Endothelial cell of umbilical vein (primary cell): ENCODE measurements at regions not wholly inside any gene's neighbourhood (a gene's known extent, or its start where the extent isn't known, plus 50 kb on each side); places are given as distances from the start of the nearest gene placed in this dataset.

Experiments used
- BruUV-seq: library from RNA; stranded (reverse); fragments of 400-500 nt; replicated peaks from 2 replicates; lab custom pipeline; 2021; lab: Mats Ljungman, UMichigan
- CTCF ChIA-PET: fragments of 300-600, 350-600 bp; sonication (Branson Sonifier 250); formaldehyde crosslinking; loops from one replicate; lab custom pipeline; 2021; ENCODE audit warnings: antibody characterized with exemption, inconsistent platforms; lab: Charles Lee
- POLR2A ChIA-PET: fragments of 300-600, 350-600 bp; sonication (Branson Sonifier 250); formaldehyde crosslinking; loops from one replicate; lab custom pipeline; 2021; ENCODE audit warnings: antibody characterized with exemption, inconsistent platforms; lab: Charles Lee
- DNase-seq: peaks from one replicate; pipeline ENCODE4 v3.0.0-alpha.2; 2011; ENCODE audit warnings: low read depth, low spot score
- FAIRE-seq: peaks from 2 replicates; lab custom pipeline; 2011; peaks lifted over from hg19 to GRCh38; lab: Jason Lieb, UNC
- H2AFZ ChIP-seq: 2 replicates; pipeline ENCODE4 v1.6.0; 2012; ENCODE audit warnings: low read depth, low read length, control low read depth, inconsistent platforms
- H3K27ac ChIP-seq: 2 replicates; pipeline ENCODE4 v1.5.1; 2011; ENCODE audit warnings: low read depth, mild to moderate bottlenecking, control low read depth, low read length, moderate library complexity; ENCODE audit not compliant: insufficient read depth
- H3K27me3 ChIP-seq, 2 experiments: 2 replicates each; pipeline versions ENCODE4 v1.6.0 to v1.6.1; 2011; ENCODE audit warnings: low read length in 2 of 2, mixed read lengths in 1 of 2; ENCODE audit not compliant: control insufficient read depth in 2 of 2, insufficient read depth in 2 of 2
- H3K36me3 ChIP-seq, 2 experiments: 2 replicates in 1 of 2; 3 replicates in 1 of 2; pipeline ENCODE4 v1.5.1; 2011; ENCODE audit warnings: low read length in 2 of 2, mild to moderate bottlenecking in 1 of 2, moderate library complexity in 1 of 2; ENCODE audit not compliant: control insufficient read depth in 2 of 2, insufficient read depth in 2 of 2; ENCODE audit errors: extremely low read depth in 1 of 2
- H3K4me1 ChIP-seq: 3 replicates; pipeline ENCODE4 v1.5.1; 2011; ENCODE audit warnings: mild to moderate bottlenecking, low read length; ENCODE audit not compliant: control insufficient read depth, insufficient read depth; ENCODE audit errors: extremely low read depth
- H3K4me2 ChIP-seq: 2 replicates; pipeline ENCODE4 v1.6.1; 2011; ENCODE audit warnings: low read length, control low read depth, mixed read lengths; ENCODE audit not compliant: insufficient read depth
- H3K4me3 ChIP-seq, 3 experiments: fragments of 200-600 bp in 1 of 3; sonication (generic), shearing (Covaris generic) in 1 of 3; replicated peaks in 1 of 3; 2 replicates each; pipeline ENCODE4 v1.5.1; 2011 to 2016; ENCODE audit warnings: control low read depth in 3 of 3, low read length in 3 of 3, mild to moderate bottlenecking in 2 of 3, inconsistent platforms in 1 of 3, low read depth in 1 of 3, moderate library complexity in 1 of 3; ENCODE audit not compliant: insufficient read depth in 1 of 3
- H3K79me2 ChIP-seq: 2 replicates; pipeline ENCODE4 v1.6.0; 2012; ENCODE audit warnings: low read length, inconsistent platforms; ENCODE audit not compliant: control insufficient read depth, insufficient read depth
- H3K9ac ChIP-seq: replicated peaks from 2 replicates; pipeline ENCODE3; 2011; ENCODE audit warnings: low read length, control low read depth; ENCODE audit not compliant: insufficient read depth; ENCODE audit errors: extremely low read depth
- H3K9me1 ChIP-seq: replicated peaks from 3 replicates; pipeline ENCODE4 v1.6.0; 2011; ENCODE audit warnings: mild to moderate bottlenecking, low read length; ENCODE audit not compliant: control insufficient read depth, insufficient read depth; ENCODE audit errors: extremely low read depth
- H3K9me3 ChIP-seq: replicated peaks from 2 replicates; pipeline ENCODE4 v1.5.1; 2012; ENCODE audit warnings: low read length, inconsistent platforms; ENCODE audit not compliant: control insufficient read depth, insufficient read depth
- H4K20me1 ChIP-seq: replicated peaks from 2 replicates; pipeline ENCODE3; 2011; ENCODE audit warnings: mild to moderate bottlenecking, low read length; ENCODE audit not compliant: control insufficient read depth, insufficient read depth; ENCODE audit errors: extremely low read depth
- CTCF ChIP-seq, 2 donors: IDR thresholded peaks; 1 replicate in 1 of 2; 2 replicates in 1 of 2; pipeline ENCODE4 v1.5.1; 2011; ENCODE audit warnings: low read length in 2 of 2, mild to moderate bottlenecking in 2 of 2, moderate library complexity in 2 of 2, control low read depth in 1 of 2, inconsistent platforms in 1 of 2, low read depth in 1 of 2; ENCODE audit not compliant: insufficient read depth in 1 of 2; ENCODE audit errors: extremely low read depth in 1 of 2
- FOS ChIP-seq: IDR thresholded peaks from 2 replicates; pipeline ENCODE4 v1.6.1; 2011; ENCODE audit warnings: mild to moderate bottlenecking, low read length, moderate library complexity, borderline replicate concordance; ENCODE audit not compliant: insufficient read depth
- GATA2 ChIP-seq: IDR thresholded peaks from 2 replicates; pipeline ENCODE4 v1.7.0; 2011; ENCODE audit warnings: low read depth, mild to moderate bottlenecking, moderate library complexity, mixed read lengths, low read length; ENCODE audit not compliant: insufficient read length, insufficient read depth
- JUN ChIP-seq: IDR thresholded peaks from 2 replicates; pipeline ENCODE4 v1.6.1; 2011; ENCODE audit warnings: borderline replicate concordance, low read depth; ENCODE audit not compliant: insufficient read length, insufficient read depth
- MAX ChIP-seq: IDR thresholded peaks from 2 replicates; pipeline ENCODE4 v1.6.1; 2011; ENCODE audit not compliant: insufficient read depth, insufficient read length
- MYC ChIP-seq: IDR thresholded peaks from one replicate; pipeline ENCODE4 v1.6.1; 2011; ENCODE audit warnings: mild to moderate bottlenecking, low read depth, low read length
- POLR2A ChIP-seq: IDR thresholded peaks from 2 replicates; pipeline ENCODE4 v1.6.1; 2012; ENCODE audit warnings: low read depth, mild to moderate bottlenecking, control low read depth, low read length
- POLR2AphosphoS5 ChIP-seq: IDR thresholded peaks from 2 replicates; pipeline ENCODE4 v1.6.1; 2012; ENCODE audit warnings: low read depth, mild to moderate bottlenecking, control low read depth, low read length, moderate library complexity; ENCODE audit not compliant: insufficient read depth
- dilution Hi-C: fragments of 300-500 bp; cut with MboI; formaldehyde crosslinking; loops from one replicate; pipeline ENCODE4 v1.15.0; 2019; ENCODE audit warnings: low sequenced_read_pairs; ENCODE audit not compliant: extremely low pct_ligation_motif_present
- intact Hi-C: fragments of 100-400 bp; cut with micrococcal nuclease; formaldehyde crosslinking; loops from one replicate; pipeline ENCODE4 v1.10.0; 2022

GRCh38 chr6:76886900-76887299 lies 576.4 kb downstream of the HTR1B start:
- intact Hi-C loops = no loop called here
- dilution Hi-C loops = no loop called here
- Histone ChIP-seq H3K27ac (no peak overlapping the region), H3K9me1 (no peaks in the 10 kb centered on the region), H4K20me1 (no peaks in the 10 kb centered on the region), H3K4me3 (no peak overlapping the region), H3K79me2 (no peaks in the 10 kb centered on the region), H3K9ac (no peak overlapping the region), H3K4me2 (no peak overlapping the region), H3K4me1 (no peaks in the 10 kb centered on the region), H3K27me3 (no peaks in the 10 kb centered on the region), H3K36me3 (no peaks in the 10 kb centered on the region), H2AFZ (no peak overlapping the region), H3K9me3 (no peaks in the 10 kb centered on the region)
- FAIRE-seq = no peak
- POLR2A ChIA-PET = no interaction called here
- CTCF ChIA-PET = interaction anchor here (3.3 kb wide), 1 partner anchor 25 kb away, joined by 8 read pairs; no protein-coding TSS in a partner anchor
- no peak for DNase-seq
- TF ChIP-seq POLR2A (no peak), CTCF (IDR thresholded peaks at IDR 0.05; ENCODE audit: extremely low read depth in 1 of 2, insufficient read depth in 1 of 2, low read depth in 1 of 2, low read length in 2 of 2) (no peak), FOS (no peak), JUN (no peak), POLR2AphosphoS5 (no peak), GATA2 (no peak), MAX (no peak), MYC (no peak)
- BruUV-seq = no TSS peak
